Heart right ventricle (tissue), 16 donors: ENCODE measurements at regions not wholly inside any gene's neighbourhood (a gene's known extent, or its start where the extent isn't known, plus 50 kb on each side); places are given as distances from the start of the nearest gene placed in this dataset.

ENCODE experiments used
- ATAC-seq, 8 donors: fragments of 200-7000 bp; cut with Tn5 transposase; one replicate each; pipeline ENCODE4 v1.9.1; 2020; ENCODE audit warnings: mild to moderate bottlenecking in 8 of 8, moderate library complexity in 8 of 8, moderate number of reproducible peaks in 1 of 8
- DNase-seq, 2 donors: peaks; one replicate each; pipeline ENCODE4 v3.0.0-alpha.2; 2020
- H3K27ac ChIP-seq, 10 donors: fragments of 200-600 bp; sonication (generic) in 2 of 10; one replicate each; pipeline versions ENCODE4 v1.5.0 to v1.8.0; 2020 to 2022; ENCODE audit warnings: mild to moderate bottlenecking in 3 of 10
- H3K27me3 ChIP-seq, 7 donors: fragments of 200-600 bp; one replicate each; pipeline ENCODE4 v1.8.0; 2021 to 2022; ENCODE audit warnings: mild to moderate bottlenecking in 2 of 7
- H3K36me3 ChIP-seq, 9 donors: fragments of 200-600 bp; sonication (generic) in 1 of 9; one replicate each; pipeline versions ENCODE4 v1.5.0 to v1.8.0; 2020 to 2022; ENCODE audit warnings: mild to moderate bottlenecking in 2 of 9
- H3K4me1 ChIP-seq, 9 donors: fragments of 200-600 bp; sonication (generic) in 1 of 9; one replicate each; pipeline versions ENCODE4 v1.5.0 to v1.8.0; 2020 to 2022; ENCODE audit warnings: mild to moderate bottlenecking in 4 of 9
- H3K4me3 ChIP-seq, 10 donors: fragments of 200-600 bp; sonication (generic) in 2 of 10; one replicate each; pipeline versions ENCODE4 v1.5.0 to v1.8.0; 2020 to 2022; ENCODE audit warnings: mild to moderate bottlenecking in 7 of 10, moderate library complexity in 2 of 10
- H3K9me3 ChIP-seq, 11 donors: fragments of 200-600 bp in 10 of 11; sonication (generic) in 2 of 11; one replicate each; pipeline versions ENCODE4 v1.5.0 to v1.8.0; 2013 to 2022; ENCODE audit warnings: mild to moderate bottlenecking in 2 of 11, control low read depth in 1 of 11, moderate library complexity in 1 of 11
- WGBS, 2 donors: extraction: QIAGEN DNeasy Blood & Tissue Kit; methylation state at CpG; one replicate each; pipeline ENCODE4 v1.1.7; 2013; ENCODE audit warnings: inconsistent platforms in 1 of 2; 5-methylcytosine and 5-hydroxymethylcytosine counted together
- intact Hi-C, 10 donors: fragments of 100-400 bp; cut with DNase I; formaldehyde crosslinking; loops; one replicate each; pipeline versions ENCODE4 v1.11.1 to v1.14.2; 2022
- TF ChIP-seq, protein P1 (sequence below), 9 donors: fragments of 200-600 bp; sonication (generic) in 2 of 9; IDR thresholded peaks; one replicate each; pipeline versions ENCODE4 v1.5.0 to v1.8.0; 2021 to 2022; ENCODE audit warnings: antibody characterized with exemption in 9 of 9, mild to moderate bottlenecking in 5 of 9, moderate library complexity in 1 of 9
- donor health status: Arrhythmogenic right ventricular cardiomyopathy.
- donor health status: ischemic (EF 13 %, LVEDD 7.1; RV severe dilation, severe dysfunction).
- donor health status: healthy with polysubstance abuse.
- donor health status: DM: no; HTN: yes; CAD: no.
- donor health status: DM: no; HTN: no; CAD: no.
- donor health status: ischemic (EF 25% LVEDD 6.9; RV normal size, moderate dysfunction).
- donor health status: ischemic (EF 25% LVEDD 5.7; RV mildly dilated, moderate dysfunction).
- donor health status: healthy.
- donor health status: DM: yes; HTN: yes; CAD: no.
- donor health status: Ischemic cardiomyopathy.
- donor health status: ischemic (EF 35%, LVEDD 5.7; RV mildly dilated, moderate dysfunction).
- donor health status: nonischemic (EF 11% LVEDD 7.7; RV severe dilation, severe dysfunction).
- donor health status: DM: yes; HTN: yes; CAD: no.
- donor health status: PGD.
- donor health status: ischemic (EF 29% LVEDD 5.4; RV normal size, mild dysfunction).
- donor health status: nonischemic (EF 23%, LVEDD 6.1; RV moderate dilation, normal function).

DNA sequence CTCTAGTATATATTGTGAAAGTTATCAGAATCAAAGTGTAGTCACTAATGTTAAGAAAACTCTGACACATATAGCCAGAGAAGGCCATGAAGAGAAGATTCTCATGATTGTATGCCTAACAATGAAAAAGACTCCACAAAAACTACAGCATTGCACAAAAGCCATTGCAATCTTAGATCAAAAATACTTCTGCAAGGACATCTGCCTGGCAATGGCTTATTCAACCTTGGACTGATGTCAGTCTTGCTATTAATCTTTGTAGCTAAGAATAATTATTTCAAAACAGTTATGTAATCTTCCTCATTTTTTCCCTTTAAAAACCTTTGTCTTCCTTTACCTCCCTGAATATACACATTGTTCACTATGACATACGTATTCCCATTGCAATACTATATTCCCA lies 55.3 kb upstream of the SLC36A4 start:
- Histone ChIP-seq H3K36me3 (no peaks in the 10 kb centered on the region), H3K27ac (no peak overlapping the region), H3K9me3 (peaks cover 0 to 10% (median 0%) of the 10 kb centered on the region in 11 donors), H3K4me1 (no peaks in the 10 kb centered on the region), H3K27me3 (no peaks in the 10 kb centered on the region), H3K4me3 (no peak overlapping the region)
- intact Hi-C loops, result no loop called here
- DNase-seq (no peak), ATAC-seq (no peak)
- 79 to 95% methylated on average over 1 of the region's 1 CpG for WGBS, 2 donors
- TF ChIP-seq, protein P1, sequence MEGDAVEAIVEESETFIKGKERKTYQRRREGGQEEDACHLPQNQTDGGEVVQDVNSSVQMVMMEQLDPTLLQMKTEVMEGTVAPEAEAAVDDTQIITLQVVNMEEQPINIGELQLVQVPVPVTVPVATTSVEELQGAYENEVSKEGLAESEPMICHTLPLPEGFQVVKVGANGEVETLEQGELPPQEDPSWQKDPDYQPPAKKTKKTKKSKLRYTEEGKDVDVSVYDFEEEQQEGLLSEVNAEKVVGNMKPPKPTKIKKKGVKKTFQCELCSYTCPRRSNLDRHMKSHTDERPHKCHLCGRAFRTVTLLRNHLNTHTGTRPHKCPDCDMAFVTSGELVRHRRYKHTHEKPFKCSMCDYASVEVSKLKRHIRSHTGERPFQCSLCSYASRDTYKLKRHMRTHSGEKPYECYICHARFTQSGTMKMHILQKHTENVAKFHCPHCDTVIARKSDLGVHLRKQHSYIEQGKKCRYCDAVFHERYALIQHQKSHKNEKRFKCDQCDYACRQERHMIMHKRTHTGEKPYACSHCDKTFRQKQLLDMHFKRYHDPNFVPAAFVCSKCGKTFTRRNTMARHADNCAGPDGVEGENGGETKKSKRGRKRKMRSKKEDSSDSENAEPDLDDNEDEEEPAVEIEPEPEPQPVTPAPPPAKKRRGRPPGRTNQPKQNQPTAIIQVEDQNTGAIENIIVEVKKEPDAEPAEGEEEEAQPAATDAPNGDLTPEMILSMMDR (IDR thresholded peaks at IDR 0.05), result no peak

DNA sequence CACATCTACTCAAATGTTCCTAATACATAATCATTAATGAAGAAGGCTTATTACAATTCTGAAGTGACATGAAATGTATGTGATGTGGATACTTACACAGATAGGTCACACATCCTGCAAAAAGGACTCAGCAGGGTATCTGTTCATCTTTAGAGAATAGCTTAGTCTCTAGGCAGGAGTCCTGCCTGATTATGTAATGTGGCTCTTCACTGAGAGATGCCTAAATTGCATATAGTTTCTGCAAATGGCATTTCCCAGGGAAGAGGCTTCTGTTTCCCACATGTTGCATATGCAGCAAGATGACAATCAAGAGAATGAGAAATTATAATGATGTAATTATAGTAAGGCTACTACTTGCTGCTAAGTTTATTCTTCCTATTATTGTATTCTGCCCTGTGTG lies 58.8 kb upstream of the SLC36A4 start:
- Histone ChIP-seq H3K27me3 (no peaks in the 10 kb centered on the region), H3K9me3 (peaks cover 0 to 14% (median 0%) of the 10 kb centered on the region in 11 donors), H3K4me1 (no peaks in the 10 kb centered on the region), H3K4me3 (no peak overlapping the region), H3K36me3 (no peaks in the 10 kb centered on the region), H3K27ac (no peak overlapping the region)
- TF ChIP-seq, protein P1 (IDR thresholded peaks at IDR 0.05), result no peak
- no peak for DNase-seq
- intact Hi-C loops, result no loop called here
- no peak for ATAC-seq

- H3K36me3 ChIP-seq, result no peaks in the 10 kb centered on the region
- H3K4me3 ChIP-seq, result no peak overlapping the region
- no peak overlapping the region for H3K27ac ChIP-seq
- no peak for DNase-seq
- intact Hi-C loops, result loop anchor here in 1 of 10 donors (10.0 kb wide), 1 partner anchor 187 kb away; no protein-coding TSS in a partner anchor
- no peaks in the 10 kb centered on the region for H3K27me3 ChIP-seq
- TF ChIP-seq, protein P1 (IDR thresholded peaks at IDR 0.05), result no peak
- H3K4me1 ChIP-seq, result no peaks in the 10 kb centered on the region
- 84 to 85% methylated on average over 5 of the region's 5 CpGs for WGBS, 2 donors
- no peak for ATAC-seq
- H3K9me3 ChIP-seq, result peaks cover 0 to 7% (median 0%) of the 10 kb centered on the region in 11 donors
These were observed 63.2 kb upstream of the DEUP1 start for GRCh38 chr11:93267383-93267782.

- no peak overlapping the region for H3K4me3 ChIP-seq
- H3K9me3 ChIP-seq, result peaks cover 0 to 7% (median 0%) of the 10 kb centered on the region in 11 donors
- WGBS, 2 donors, result 71 to 73% methylated on average over 6 of the region's 6 CpGs
- H3K27me3 ChIP-seq, result no peaks in the 10 kb centered on the region
- TF ChIP-seq, protein P1 (IDR thresholded peaks at IDR 0.05), result no peak
- intact Hi-C loops, result loop anchor here in 1 of 10 donors (10.0 kb wide), 1 partner anchor 186 kb away; no protein-coding TSS in a partner anchor
- no peaks in the 10 kb centered on the region for H3K4me1 ChIP-seq
- no peak overlapping the region for H3K27ac ChIP-seq
- H3K36me3 ChIP-seq, result no peaks in the 10 kb centered on the region
- no peak for ATAC-seq
- no peak for DNase-seq
These were observed 62.1 kb upstream of the DEUP1 start for GRCh38 chr11:93268287-93269040.
